Testis (tissue), 2 donors: ENCODE measurements at regions not wholly inside any gene's neighbourhood (a gene's known extent, or its start where the extent isn't known, plus 50 kb on each side); places are given as distances from the start of the nearest gene placed in this dataset.

Experiments used
- DNase-seq: peaks from one replicate; pipeline ENCODE4 v3.0.0-alpha.2; 2019
- H3K27ac ChIP-seq, 2 donors: fragments of 200-600 bp; sonication (generic); one replicate each; pipeline ENCODE4 v1.5.1; 2019
- H3K27me3 ChIP-seq: fragments of 200-600 bp; sonication (generic); one replicate; pipeline ENCODE4 v1.5.1; 2019
- H3K36me3 ChIP-seq: fragments of 200-600 bp; sonication (generic); one replicate; pipeline ENCODE4 v1.5.1; 2017; ENCODE audit warnings: low read depth; ENCODE audit errors: missing control alignments
- H3K4me1 ChIP-seq: fragments of 200-600 bp; sonication (generic); one replicate; pipeline ENCODE4 v1.5.1; 2019
- H3K4me3 ChIP-seq, 2 donors: fragments of 200-600 bp; sonication (generic); one replicate each; pipeline ENCODE4 v1.5.1; 2017 to 2019
- H3K9me3 ChIP-seq: fragments of 200-600 bp; sonication (generic); one replicate; pipeline ENCODE4 v1.5.1; 2017
- CTCF ChIP-seq, 3 experiments: fragments of 450-650 bp in 2 of 3; fragments of 200-600 bp in 1 of 3; sonication (generic) in 1 of 3; IDR thresholded peaks; one replicate each; pipeline ENCODE4 v1.5.1; 2016 to 2019; ENCODE audit warnings: antibody characterized with exemption in 3 of 3, mild to moderate bottlenecking in 2 of 3, moderate library complexity in 1 of 3
- POLR2A ChIP-seq: fragments of 450-650 bp; IDR thresholded peaks from one replicate; pipeline ENCODE4 v1.6.1; 2017; ENCODE audit warnings: antibody characterized with exemption, mild to moderate bottlenecking, moderate library complexity
- WGBS, 2 donors: methylation state at CpG; one replicate each; pipeline ENCODE4 v1.1.5; 2018; 5-methylcytosine and 5-hydroxymethylcytosine counted together
- intact Hi-C: fragments of 100-400 bp; cut with DNase I; formaldehyde crosslinking; loops from one replicate; pipeline ENCODE4 v1.15.1; 2023; ENCODE audit warnings: low total_unique reads

DNA sequence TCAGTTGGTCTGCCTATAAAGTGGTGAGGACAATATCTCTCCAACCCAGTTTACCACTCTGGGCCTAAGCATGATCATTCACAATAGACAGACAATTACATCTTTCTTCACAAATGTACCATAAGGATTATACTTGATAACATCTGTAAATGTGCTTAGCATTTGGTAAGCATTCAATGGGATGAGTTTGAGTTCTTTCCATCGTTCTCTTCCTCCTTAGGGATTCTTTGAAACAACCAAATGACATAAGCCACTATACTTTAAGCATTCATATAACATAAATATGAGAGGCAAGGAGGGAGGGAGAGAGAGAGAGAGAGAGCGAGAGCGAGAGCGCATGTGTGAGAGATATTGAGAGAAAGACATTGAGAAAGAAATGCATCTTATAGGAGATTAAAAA, 303.3 kb upstream of the CBLB start:
- WGBS, 2 donors = 88 to 92% methylated on average over 4 of the region's 4 CpGs
- Histone ChIP-seq H3K36me3 (no peaks in the 10 kb centered on the region), H3K27ac (no peak overlapping the region), H3K27me3 (no peaks in the 10 kb centered on the region), H3K9me3 (no peaks in the 10 kb centered on the region), H3K4me1 (no peaks in the 10 kb centered on the region), H3K4me3 (no peak overlapping the region)
- intact Hi-C loops = no loop called here
- no peak for TF ChIP-seq CTCF (IDR thresholded peaks at IDR 0.05)
- no peak for TF ChIP-seq POLR2A
- no peak for DNase-seq

DNA sequence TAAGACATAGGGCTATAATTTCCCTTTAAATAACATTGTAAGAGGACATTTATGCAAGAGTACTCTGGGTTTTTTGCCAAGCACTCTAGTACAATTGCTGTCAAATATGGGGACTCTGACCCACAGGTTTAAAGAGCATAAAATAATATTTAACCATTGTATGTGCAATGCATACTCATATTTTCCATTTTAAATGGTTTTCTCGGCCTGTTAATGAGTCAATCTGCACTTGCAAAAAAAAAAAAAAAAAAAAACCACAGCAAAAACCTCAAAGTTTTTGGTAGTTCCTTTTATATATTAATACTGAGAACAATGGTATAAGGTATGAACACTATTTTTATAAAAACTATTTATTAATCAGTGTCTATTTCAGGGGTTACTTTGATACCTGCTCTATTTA, 304.0 kb upstream of the CBLB start:
- intact Hi-C loops = no loop called here
- Histone ChIP-seq H3K27ac (no peak overlapping the region), H3K27me3 (no peaks in the 10 kb centered on the region), H3K36me3 (no peaks in the 10 kb centered on the region), H3K4me3 (no peak overlapping the region), H3K4me1 (no peaks in the 10 kb centered on the region), H3K9me3 (no peaks in the 10 kb centered on the region)
- WGBS, 2 donors = 84% methylated on average over 1 of the region's 1 CpG
- TF ChIP-seq CTCF (IDR thresholded peaks at IDR 0.05) (no peak), POLR2A (no peak)
- no peak for DNase-seq

DNA sequence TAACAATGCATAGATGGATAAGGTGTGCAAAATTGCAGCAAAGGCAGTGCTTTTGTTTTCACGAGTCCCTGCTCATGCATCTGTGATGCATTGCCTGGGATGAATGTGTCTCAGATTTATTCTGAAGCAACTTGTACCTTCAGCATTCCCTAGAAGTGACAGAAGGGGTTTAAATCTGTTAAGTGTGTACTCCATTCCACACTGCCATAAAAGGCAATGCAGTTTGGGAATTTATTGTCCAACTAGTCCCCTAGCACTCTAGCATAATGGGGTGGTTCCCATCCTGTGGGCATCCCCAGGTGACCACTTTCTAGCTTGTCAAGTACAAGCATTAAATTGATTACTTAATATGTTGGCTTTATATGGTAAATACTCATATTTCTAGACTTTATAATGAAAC, 306.5 kb upstream of the CBLB start:
- no peaks in the 10 kb centered on the region for H3K4me1 ChIP-seq

DNA sequence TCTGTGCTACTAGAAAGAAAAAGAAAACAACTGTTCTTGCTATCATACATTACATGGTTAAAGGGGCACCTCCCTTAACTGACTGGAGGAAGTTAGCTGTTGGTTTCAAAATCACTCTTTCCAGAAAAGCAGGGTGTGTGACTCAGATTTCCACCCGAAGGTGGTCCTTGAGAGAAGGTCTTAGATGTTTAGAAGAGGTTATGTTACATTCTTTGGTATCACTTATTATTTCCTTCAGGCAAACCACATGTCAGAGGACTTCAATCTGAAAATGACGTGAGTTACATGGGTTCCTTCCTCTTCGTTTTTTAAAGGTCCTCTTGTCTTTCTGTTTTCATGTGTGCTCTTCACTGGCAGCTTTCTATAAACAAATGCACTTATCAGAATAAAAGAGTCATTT, 307.9 kb upstream of the CBLB start:
- 45 to 59% methylated on average over 3 of the region's 3 CpGs for WGBS, 2 donors
- intact Hi-C loops = no loop called here
- Histone ChIP-seq H3K36me3 (no peaks in the 10 kb centered on the region), H3K9me3 (no peaks in the 10 kb centered on the region), H3K27me3 (no peaks in the 10 kb centered on the region), H3K27ac (no peak overlapping the region), H3K4me3 (no peak overlapping the region), H3K4me1 (no peaks in the 10 kb centered on the region)
- TF ChIP-seq POLR2A = no peak
- TF ChIP-seq CTCF (IDR thresholded peaks at IDR 0.05) = no peak
- DNase-seq = no peak

More for the DNA sequence above, 306.5 kb upstream of the CBLB start:
- Histone ChIP-seq H3K27me3 (no peaks in the 10 kb centered on the region), H3K27ac (no peak overlapping the region), H3K4me3 (no peak overlapping the region), H3K36me3 (no peaks in the 10 kb centered on the region), H3K9me3 (no peaks in the 10 kb centered on the region)
- intact Hi-C loops = no loop called here
- TF ChIP-seq POLR2A (no peak), CTCF (IDR thresholded peaks at IDR 0.05) (no peak)
- no peak for DNase-seq
- WGBS, 2 donors = 97 to 100% methylated on average over 1 of the region's 1 CpG

DNA sequence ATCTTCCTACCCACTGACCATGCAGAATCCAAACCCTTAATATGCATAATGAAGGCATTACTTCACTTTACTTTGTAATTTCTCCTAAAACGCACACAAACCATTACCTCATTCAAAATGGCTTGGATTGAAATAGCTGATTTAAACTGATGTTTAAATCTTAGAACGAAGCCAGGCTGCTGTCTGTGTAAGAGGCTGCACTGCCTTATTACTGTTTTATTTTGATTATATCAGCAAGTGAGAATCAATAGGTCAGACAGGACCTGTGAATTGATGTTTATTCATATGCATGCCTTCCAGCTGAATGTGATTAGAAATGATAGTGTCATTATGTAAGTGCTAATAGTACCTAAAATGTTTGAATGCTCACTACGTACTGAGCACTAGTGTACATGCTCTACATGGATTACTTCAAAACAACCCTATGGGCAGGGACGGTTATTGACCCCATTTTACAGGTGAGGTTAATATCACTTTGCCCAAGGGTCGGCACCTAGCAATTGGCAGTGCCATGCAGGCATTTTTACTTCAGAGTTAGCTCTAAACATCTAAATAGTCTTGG, 314.2 kb upstream of the CBLB start:
- no peaks in the 10 kb centered on the region for H3K9me3 ChIP-seq
- 97% methylated on average over 5 of the region's 5 CpGs for WGBS, 2 donors
- no peak overlapping the region for H3K4me3 ChIP-seq
- intact Hi-C loops = no loop called here
- no peaks in the 10 kb centered on the region for H3K36me3 ChIP-seq
- TF ChIP-seq POLR2A = no peak
- TF ChIP-seq CTCF (IDR thresholded peaks at IDR 0.05) = no peak
- no peaks in the 10 kb centered on the region for H3K27me3 ChIP-seq
- no peaks in the 10 kb centered on the region for H3K4me1 ChIP-seq
- H3K27ac ChIP-seq = no peak overlapping the region
- no peak for DNase-seq
